HUDEP-2 (cell line): ENCODE measurements at regions not wholly inside any gene's neighbourhood (a gene's known extent, or its start where the extent isn't known, plus 50 kb on each side); places are given as distances from the start of the nearest gene placed in this dataset.

Experiments
- DNase-seq, 76 experiments: peaks; one replicate each; lab custom pipeline; 2025; ENCODE audit not compliant: unreplicated experiment in 76 of 76; lab: John Stamatoyannopoulos, UW

DNA sequence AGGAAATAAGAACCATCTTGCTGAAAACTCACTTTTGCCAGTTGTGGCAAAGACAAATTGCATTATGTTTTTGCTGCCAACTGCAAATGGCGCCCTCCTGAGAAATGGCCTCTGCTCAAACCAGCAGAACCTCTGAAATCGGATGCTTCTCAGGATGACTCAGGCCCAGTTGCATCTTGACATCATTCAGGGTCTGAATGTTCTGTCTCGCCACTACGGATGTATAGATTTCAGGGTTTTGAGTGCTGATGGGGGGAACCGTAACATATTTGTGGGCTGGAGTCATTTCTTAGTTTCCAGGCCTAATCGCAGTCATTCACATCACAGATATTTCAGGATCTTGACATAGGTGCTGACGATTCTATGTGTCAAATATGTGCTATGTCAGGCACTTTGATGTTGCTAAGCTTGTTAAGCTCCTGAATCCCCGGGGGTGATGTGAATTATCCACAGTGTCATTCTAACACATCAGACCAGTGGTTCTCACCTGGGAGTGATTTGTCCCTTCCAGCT is 207.1 kb downstream of the NFATC2 start:
- no peak for DNase-seq

DNA sequence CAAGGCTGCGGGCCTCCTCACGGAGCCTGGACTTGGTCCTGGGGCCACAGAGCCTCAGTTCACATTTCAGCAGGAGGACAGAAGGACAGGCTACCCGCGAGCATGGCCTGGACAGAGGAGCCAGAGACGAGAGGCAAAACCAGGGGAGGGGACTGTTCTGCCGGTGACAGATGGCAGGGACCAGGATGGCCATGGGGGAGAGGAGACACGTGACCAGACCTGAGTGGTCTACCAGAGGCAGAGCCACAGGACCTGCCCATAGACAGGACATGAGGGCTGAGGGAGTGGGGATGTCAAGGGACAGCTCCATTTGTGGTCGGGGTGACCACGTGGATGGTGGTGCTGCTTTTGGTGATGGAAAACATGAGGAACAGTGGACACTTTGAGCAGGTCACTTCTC is 207.9 kb downstream of the NFATC2 start:
- no peak for DNase-seq

DNA sequence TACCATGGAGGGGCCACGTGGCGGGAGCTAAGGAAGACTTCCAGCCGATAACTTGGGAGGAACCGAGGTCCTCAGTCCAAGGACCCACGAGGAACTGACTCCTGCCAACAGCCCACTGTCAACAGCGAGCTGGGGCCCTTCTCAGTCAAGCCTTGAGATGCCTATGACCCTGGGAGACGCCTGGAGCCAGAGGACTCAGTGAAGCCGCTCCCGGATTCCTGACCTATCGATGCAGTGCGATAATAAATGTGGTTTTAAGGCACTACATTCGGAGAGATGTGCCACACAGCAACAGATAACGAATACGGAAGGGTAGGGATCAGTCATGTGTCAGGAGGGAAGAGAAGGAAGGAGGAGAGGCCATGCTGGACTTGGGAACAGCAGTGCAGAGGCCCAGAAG is 208.5 kb downstream of the NFATC2 start:
- no peak for DNase-seq

DNA sequence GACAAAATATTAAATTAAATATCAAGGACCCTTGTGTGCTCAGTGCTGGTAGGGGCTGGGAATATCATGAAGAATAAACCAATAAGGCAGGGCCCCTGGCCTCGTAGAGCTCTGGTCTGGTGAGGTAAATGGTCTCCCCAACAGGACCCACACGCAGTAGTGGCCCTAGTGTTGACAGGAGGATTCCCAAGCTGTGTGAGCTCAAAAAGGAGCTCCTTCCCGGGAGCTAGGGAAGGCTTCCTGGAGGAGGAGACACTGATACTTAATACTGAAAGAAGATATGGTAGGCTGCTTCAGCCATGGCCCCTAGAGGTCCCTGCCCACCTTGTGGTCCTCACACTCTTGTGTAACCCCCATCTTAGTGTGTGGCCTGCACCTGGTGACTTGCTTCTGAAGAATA is 209.1 kb downstream of the NFATC2 start:
- no peak for DNase-seq

DNA sequence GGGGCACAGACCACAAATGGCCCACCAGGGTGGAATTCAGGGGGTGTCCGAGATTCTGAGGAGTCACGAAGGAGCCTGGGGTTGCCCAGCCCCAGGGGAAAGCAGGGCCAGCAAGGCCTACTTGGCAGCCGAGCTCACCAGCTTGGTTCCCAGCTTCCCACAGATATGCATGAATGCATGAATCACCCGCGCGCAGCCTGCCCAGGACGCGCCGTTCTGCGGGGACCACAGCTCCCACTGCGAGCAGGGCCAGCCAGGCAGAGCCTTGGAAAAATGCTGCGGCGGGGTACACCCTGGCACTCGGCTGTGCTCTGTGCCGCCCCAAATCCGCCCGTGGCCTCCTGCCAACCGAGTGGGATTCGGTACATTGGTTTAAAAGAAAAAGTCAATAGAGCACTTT is 211.0 kb downstream of the NFATC2 start:
- DNase-seq = no peak

DNA sequence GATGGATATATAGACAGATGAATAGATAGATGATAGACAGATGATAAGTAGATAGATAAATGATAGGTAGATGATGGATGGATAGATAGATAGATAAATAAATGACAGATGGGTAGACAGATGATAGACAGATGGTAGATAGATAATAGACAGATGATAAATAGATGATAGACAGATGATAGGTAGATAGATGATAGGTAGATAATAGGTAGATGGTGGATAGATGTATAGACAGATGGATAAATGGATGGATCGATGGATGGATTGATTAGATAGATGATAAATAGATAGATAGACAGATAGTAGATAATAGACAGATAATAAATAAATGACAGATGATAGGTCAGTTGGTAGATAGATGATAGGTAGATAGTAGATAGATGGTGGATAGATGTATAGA is 212.7 kb downstream of the NFATC2 start:
- DNase-seq = no peak

DNA sequence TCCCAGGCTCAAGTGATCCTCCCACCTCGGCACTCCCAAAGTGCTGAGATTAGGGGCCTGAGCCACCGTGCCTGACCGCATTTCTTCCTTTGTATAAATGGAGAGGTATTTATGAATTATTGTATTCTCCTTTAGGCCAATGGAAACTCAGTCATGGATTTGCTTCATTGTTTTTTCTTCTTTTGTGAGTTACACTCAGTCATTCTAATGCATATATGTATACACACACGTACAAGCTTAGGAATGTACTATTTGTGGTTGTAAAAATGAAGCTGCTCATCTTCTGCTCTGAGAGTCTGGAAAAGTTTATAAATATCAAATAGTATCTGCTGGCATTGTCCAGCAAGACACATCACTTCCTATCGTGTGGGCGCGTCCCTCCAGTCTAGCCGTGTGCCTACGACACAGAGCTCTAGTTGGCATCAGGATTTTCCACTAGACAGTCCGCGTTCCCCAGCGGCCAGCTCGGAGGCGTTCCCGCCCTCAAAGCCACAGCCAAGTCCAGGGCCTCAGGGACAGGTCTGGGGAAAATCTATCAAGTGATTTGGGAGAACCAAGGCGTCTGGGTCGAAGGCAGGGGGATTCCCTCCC is 215.2 kb downstream of the NFATC2 start:
- DNase-seq = no peak

DNA sequence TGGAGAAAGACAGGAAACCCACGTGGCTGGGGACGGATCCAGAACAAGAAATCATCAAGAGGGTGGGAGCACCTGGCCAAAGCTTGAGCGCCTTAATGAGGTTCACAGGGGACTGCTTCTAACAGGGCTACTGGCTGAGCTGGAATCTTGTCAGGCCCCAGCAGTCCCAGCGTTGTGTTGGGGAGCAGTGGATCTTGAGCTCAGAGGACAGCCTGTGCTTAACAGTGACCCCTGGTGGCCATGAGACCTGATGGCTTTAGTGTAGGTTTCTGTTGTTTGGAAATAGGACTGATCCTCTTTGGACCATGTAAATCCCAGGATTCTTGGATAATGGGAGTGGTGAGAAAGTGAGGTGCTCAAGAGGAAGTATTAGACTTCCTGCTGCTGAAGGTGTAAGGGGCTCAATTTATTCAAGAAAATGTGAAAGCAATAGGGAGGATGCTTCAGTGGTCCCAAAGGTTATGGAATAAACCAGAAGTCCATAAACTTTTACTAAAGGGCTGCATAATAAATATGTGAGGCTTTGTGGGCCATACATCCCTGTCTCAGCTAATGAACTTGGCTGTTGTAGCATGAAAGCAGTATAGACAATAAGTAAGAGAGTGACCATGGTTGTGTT is 216.2 kb downstream of the NFATC2 start:
- DNase-seq = peak in 26 of 76 experiments; percentile 4 to 41 (median 12)

DNA sequence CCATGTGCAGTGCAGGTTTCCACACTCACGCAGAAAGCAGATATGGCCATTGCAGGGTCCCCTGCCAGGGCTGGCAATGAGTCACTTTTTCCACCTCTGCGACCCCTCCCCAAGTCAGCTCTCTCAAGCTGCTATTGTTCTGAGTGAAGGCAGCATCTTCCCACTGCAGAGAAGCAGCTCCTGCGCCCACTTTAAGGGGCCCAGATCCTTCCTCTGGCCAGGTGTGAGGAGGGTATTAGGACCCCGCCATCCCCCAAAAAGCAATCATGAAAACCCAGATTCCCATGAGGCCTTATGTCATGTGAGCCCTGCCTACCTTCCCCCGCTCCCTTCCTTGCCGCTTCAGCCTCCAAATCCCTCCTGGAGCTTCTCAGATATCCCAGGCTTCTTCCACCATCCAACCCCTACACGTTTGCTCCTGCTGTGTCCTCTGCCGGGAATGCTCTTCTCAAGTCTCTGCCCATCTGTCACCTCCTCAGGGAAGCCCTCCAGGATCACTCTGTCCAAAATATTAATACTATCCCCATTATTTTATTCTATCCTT is 220.3 kb downstream of the NFATC2 start:
- DNase-seq = no peak

DNA sequence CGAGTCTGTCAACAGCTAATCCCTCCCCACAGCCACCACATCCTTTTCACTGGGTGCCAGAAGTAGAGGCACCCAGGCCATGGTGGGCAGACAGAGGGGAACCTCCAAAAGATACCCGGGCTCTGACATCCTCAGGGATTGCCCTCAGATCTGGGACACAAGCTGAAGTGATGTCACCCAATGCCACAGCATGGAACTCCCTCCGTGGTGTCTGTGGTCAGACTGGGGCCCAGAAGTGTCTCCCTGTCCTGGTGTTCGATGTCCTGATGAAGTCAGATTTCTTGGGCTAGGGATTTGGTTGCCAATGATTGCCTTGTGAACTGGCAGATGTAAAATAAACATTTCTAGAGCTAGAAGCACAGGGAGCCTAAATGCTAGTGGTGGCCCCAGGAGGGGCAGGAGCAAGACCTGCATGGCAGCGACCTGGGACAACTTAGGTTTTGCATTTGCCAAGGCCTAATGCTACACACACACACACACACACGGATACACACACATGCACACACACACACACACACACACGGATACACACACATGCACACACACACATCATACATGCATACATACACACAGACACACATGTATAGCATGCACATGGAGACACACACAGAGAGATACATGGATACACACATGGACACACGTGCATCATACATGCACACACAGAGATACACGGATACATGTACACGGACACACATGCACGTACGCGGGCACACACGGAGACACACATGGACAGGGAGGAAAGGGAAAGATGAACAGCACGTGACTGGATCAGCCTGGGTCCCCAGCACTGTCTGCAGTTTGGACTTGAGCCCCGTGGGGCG is 221.0 kb downstream of the NFATC2 start:
- DNase-seq = no peak

DNA sequence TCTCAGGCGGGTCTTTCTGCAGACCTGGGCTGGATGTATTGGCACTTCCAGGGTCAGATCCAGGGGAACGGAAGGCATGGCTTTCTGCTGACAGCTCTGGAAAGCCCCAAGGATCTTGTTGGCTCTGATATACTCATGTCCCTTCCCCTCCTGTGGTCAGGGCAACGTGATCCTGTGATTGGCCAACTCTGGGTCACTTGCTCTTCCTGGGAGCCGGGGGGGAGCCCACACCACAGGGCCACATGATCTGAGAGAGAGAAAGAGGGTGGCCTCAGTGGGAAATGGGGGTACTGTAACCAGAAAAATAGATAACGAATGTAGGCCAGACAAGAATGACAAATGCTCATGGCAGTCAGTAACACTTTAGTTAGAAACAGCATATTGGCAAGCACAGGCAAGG is 223.0 kb downstream of the NFATC2 start:
- no peak for DNase-seq

DNA sequence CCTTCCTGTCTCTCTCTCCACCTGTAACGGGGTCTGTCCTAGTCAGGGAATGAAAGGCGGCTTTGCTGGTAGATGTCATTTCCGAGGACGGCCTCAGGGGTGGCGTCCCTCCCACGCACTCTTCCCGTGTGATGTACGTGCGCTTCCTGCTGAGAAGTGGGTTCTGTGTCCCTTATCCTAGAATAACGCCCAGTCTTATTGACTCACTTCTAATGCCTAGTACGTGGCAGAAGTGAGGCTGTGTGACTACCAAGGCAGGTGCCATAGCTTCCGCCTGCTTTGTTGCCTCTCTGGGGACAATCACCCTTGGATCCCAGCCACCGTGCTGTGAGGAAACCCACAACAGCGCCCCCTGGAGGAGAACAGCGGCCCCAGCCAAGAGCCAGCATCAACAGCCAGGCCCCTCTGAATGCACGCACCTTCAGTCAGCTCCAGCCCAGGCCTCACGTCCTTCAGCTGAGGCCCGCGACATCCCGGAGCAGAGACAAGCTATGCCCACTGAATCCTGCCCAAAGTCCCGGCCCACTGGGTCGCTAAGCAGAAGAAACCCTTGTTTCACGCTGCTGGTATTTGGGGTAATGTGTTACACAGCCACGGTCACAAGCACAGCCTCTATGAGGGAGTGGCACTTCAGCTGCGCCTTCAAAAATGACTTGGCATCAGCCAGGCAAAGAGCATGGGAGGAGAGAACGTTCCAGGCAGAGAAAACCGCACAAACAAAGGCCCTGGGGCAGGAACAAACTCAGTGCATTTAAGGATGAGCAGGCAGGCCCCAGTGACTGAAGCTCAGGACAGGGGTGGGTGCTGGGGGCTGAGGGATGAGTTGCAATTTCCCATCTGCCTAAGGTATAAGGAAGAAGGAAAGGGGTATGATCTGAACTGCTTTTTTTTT is 224.2 kb downstream of the NFATC2 start:
- peak in 43 of 76 experiments; percentile 4 to 69 (median 27) for DNase-seq

DNA sequence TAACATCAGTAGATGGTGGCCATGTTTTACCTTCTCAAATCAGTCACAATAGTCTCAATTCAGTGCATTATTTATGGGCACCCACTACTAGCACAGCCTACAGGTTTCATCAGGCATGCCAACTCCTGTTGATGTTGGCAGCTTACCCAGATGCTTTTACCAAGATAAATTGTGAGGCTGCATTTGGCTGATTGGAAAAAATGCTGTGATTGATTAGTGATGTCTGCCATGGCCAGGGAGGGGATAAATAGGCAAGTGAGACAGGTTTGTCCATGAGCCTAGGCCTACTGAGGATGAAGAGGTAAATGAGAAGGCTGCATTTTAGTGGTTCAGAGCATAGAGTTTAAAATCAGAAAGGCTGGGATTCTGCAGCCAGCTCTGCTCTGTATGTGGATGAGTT is 227.1 kb downstream of the NFATC2 start:
- no peak for DNase-seq

DNA sequence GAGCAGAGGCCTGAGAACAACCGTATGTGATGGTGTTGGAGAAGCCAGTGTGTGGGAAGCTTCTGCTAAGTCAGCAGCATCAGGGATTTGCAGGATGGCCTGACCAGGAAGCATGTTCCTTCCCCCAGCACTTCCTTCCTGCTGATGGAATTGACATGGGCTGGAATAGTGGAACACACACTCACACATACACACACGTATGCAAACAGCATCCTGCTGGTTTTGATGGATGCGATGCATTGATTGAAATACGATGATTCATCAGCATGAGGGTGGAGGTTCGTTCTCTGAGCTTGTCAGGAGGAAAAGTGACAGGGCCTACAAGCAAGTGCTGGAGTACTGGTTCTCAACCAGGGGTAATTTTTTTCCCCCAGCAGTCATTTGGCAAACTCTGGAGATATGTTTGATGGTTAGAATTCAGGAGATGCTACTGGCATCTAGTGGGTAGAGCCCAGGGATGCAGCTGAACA is 229.1 kb downstream of the NFATC2 start:
- no peak for DNase-seq

DNA sequence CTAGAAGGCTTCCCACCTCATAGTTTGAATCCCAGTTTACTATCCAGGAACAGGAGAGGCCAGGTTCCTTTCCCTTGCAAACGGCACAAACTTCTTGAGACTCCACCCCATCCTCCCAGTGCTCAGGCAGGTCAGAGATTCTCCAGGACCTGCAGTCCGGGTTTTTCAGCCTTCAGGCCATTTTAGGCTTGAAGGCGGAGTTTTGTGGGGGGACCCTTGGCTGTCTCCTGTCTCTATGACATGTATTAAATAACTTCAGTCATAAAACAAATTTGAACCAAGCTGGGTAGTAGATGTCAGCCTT is 230.1 kb downstream of the NFATC2 start:
- no peak for DNase-seq

DNA sequence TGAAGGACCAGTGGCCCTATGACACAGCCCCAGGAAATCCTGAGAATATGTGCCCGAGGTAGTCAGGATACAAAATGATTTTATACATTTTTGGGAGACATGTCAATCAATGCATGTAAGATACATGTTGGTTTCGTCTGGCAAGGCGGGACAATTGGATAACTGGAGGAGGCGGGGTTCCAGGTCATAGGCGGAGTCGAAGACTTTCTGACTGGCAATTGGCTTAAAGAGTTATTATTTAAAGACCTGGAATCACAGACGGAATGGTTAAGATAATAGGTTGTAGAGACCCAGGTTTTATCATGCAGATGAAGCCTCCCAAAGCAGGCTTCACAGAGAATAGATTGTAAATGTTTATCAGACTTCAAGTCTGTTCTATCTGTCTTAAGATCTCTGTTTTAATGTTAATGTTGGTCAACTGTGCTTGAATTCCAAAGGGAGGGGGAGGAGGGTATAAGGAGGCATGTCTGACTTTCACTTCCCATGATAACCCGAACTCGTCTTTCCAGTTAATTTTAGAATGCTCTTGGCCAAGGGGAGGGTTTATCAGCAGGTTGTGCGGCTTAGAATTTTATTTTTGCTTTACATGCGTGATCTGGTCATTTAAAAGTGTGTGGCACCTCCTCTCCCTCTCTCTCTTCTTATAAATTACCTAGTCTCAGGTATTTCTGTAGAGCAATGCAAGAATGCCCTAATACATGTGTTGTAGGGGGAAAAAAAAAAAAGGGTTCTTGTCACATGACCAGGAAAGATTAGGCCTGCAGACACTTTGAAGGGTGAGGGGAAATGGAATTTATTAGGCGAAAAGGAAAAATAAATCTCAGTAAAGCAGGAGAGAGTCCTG is 230.7 kb downstream of the NFATC2 start:
- DNase-seq = no peak

DNA sequence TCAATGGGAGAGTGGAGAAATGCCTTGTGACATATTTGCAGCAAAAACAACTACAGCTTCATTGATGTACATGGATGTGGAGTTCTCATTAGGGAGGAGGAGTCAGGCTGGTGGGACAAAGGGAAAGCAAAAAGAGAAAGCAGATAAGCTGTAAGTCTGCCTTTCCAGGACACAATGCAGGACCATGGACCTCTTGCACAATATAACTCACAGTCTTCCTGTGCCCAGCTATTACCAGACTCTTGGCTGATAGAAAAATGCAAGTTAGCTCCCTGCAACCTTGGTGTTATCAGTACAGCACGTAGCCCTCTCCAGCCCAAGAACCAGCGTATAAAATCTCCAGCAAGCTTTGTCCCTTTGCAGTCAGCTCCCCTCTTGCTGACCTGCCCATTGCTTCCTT is 232.3 kb downstream of the NFATC2 start:
- DNase-seq = no peak

DNA sequence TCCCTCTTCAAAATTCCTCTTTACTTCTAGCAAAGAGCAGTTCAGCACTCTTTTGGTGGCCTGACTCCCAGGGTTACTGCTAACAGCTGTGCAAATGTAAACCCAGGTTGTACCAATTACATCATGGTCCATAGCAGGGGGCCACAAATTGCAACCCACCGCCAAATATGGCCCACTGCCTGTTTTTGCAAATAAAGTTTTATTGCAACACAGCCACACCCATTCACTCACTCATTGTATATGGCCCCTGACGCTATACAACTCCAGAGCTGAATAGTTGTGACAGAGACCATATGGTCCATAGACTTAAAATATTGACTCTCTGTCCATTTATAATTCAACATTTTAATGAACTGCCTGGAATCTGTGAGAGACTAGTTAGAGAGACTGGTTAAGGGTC is 233.4 kb downstream of the NFATC2 start:
- no peak for DNase-seq

DNA sequence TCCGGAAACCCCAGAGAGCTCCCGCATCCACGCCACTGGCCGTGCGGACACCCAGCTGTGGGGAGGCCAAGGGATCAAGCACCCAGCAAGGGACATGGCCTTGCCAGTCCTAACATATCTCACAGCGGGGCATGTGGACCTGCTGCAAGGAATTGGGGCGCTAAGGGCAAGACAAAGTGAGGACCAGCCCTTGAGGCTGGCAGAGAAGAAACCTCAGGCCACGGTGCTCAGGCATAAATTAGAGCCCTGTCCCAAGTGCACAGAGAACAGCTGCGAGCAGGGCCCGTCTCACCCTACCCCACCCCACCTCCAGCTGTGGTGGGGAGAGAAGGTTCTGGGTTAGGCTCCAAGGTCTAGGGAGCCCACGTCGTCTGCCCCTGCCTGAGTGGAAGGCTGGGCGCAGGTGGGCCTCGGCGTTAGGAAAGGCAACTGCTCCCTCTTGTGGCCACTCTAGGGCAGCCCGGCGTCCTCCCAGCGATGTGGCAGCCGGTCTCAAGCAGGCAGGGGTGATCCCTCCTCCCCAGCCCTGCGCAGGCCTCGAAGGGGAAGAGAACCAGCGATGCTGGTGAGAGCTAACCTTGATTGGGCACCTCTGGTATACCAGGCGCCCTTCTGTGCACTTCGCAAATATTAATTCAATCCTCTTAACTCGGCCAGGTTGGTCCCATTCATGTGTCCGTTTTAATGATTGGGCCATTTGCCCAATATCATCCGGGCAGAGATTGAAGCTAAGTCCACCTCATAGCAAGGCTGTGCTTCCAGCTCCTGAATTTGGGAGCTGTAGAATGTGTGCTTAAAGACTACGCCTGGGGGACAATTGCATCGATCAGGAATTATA is 235.8 kb downstream of the NFATC2 start:
- DNase-seq = peak in 52 of 76 experiments; percentile 4 to 73 (median 36)
